ENCODE measurements at regions not wholly inside any gene's neighbourhood (a gene's known extent, or its start where the extent isn't known, plus 50 kb on each side); places are given as distances from the start of the nearest gene placed in this dataset.
"Not testable (repeated sequence)": the region's sequence is repeated elsewhere in the genome, so short reads cannot be mapped to it uniquely, and the experiment has no call there.

DNA sequence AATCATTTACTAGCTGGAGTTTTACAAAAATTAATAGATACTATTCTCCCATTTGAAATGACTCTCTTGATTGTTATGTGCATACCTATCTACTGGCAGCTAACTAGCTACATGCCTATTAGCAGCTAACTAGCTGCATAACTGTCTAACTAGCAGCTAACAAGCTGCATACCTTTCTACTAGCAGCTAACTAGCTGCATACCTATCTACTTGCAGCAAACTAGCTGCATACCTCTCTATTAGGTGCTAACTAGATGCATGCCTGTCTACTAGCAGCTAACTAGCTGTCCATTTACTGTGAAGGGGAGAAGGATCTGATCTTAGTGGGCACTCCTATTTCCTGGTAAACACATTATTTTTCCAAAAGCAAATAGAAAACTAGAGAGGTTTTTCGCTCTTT lies 439.4 kb upstream of the PFKP start:
- no peak for DNase-seq (ENCODE audit: low read depth in 2 of 2)

- no peak for DNase-seq (ENCODE audit: low read depth in 2 of 2)
Measured at GRCh38 chr10:2625094-2625493, 442.3 kb upstream of the PFKP start.

DNA sequence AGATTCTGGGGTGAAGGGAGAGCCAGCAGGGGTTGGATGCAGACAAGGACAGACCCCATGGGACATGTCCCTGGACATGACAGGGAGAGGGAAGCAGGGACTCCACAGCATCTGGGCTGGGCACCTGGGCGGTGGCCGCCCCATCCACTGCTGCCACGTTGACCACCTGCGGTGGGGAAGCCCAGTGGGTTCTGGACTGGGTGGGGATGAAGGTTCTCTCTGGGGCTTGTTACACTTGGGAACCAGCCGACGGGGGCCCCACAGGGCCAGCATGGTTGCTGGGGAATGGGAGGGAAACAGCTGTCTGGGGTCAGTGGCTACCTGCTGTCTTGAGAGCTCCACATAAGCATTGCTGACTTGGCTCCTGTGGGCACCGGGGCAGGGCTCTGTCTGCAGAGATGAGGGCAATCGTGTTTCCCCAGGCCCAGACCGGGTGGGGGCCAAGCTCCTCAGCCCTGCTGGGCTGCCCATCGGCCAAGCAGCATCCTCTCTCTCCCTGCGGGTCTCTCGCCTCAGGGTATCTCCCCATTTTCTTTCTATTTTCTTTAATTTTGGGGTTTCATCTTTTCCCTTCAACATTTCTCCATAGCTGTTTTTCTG lies 443.6 kb upstream of the PFKP start:
- no peak for DNase-seq (ENCODE audit: low read depth in 2 of 2)

DNA sequence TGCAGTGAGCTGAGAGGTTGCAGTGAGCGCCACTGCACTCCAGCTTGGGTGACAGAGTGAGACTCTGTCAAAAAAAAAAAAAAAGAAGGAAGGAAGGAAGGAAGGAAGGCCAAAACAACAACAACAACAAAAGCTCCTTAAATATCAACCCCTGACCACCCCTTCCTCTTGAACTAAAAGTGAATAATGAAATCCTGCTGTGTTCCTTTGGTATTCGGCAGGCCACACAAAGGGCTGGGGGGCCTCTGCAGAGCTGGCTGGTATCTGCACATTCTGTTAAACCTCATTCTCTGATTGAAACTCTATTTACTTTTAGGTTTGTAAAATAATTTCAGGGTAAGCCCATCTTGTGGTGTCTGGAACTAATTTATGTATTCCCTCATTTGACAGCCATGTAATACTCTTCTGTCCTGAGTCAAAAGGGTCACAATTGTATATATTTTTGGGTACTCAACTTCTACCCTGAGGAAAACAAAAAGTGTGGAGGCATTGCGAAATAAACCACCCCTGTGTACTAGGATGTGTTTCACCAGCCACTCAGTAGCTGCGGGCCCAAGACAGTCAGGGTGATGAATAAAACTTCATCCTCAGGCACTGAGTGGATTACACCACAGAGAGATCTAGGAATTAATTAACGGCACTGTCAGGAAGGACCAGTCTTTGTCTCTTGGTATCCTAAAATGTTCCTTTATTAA lies 446.4 kb upstream of the PFKP start:
- DNase-seq (ENCODE audit: low read depth in 2 of 2): no peak

DNA sequence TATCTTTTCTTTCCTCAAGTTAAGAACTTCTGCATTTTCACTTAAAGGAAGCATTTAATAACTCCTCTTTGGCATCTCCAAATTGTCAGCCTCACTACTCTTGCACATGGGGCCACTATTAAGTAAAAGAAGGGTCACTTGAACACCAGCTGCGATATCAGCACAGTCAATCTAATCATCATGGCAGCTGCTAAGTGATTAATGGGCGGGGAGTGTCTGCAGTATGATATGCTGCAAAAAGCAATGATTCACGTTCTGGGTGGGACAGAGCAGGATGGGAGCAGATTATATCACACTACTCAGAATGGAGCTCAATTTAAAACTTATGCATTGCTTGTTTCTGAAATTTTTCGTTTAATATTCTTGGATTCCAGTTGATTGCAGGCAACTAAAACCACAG lies 447.4 kb upstream of the PFKP start:
- DNase-seq (ENCODE audit: low read depth in 2 of 2): no peak

GRCh38 chr10:2619472-2619871 lies 447.9 kb upstream of the PFKP start:
- DNase-seq (ENCODE audit: low read depth in 2 of 2): no peak

- DNase-seq (ENCODE audit: low read depth in 2 of 2): no peak
Measured at GRCh38 chr10:2618690-2619089, 448.7 kb upstream of the PFKP start.

DNA sequence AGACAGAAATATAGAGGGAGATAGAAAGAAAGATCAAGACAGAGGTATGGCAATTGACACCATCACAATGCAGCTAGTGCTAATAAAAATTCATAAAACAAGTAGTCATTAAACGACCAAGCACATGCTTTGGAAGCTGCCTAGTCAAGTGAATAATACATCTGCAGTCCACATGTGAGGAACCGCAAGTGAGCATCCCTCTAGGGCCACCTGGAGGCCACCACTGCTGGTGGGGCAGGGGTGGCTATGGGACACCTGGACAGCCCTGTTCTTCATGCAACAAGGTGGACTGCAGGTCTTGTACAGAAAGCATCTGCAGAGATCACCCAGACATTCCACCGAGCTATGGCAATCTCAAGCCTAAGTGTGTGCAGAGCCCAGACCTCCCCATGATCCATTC lies 451.1 kb upstream of the PFKP start:
- no peak for DNase-seq (ENCODE audit: low read depth in 2 of 2)

- no peak for DNase-seq (ENCODE audit: low read depth in 2 of 2)
Measured at GRCh38 chr10:2611603-2612002, 455.7 kb upstream of the PFKP start.

DNA sequence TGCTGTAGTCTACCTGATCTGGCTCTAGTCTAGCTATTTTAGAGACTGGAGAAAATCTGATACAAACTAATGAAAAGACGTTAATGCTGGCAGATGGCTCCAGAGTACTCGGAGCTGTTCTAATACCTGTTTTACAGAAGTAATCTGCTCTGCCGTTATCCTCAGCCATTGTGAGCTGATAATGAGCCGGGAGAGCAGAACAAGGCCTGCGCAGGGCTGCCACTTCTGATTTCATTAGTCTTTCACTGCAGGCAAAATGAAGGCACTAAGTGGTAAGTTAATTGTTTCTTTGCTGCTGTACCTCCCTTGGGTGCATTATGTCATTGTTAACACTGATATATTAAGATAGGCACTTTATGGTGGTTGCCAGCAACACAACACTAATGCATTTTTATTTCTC lies 456.4 kb upstream of the PFKP start:
- DNase-seq (ENCODE audit: low read depth in 2 of 2): no peak

DNA sequence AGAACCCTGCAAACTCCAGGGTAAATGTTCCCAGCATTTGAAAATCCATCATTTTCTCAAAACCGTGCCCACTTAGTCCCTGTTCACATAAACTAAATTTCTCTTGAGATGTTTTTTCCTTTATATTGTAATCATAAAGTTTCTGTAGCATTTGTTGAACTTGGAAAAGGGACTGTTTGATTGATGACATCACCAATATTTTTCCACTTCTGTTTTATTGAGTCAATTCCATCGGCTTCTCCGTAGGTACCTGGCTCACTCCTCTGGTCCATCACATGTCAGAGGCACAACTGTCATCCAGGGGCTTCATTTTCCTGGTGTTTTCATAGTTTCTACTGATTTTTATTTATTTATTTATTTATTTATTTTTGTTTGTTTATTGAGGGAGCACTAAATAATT lies 462.5 kb upstream of the PFKP start:
- no peak for DNase-seq (ENCODE audit: low read depth in 2 of 2)

DNA sequence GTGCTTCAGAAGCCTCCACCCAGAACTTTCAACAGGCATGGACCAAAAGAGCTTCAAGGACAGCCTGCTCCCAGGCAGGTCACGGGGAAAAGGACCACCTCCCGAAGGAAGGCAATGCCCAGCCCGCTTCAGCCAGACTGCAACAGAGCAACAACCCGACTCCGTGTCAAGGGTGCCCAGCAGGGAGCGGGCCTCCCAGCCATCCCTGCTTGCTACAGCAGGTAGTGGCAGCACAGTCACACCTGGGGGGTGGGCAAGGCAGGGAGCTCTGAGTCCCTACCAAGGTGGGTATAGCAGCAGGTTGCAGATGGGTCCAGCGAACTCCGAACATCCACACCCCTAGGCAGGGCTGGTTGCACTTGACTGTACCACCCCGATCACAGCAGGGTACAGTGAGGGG lies 467.8 kb upstream of the PFKP start:
- no peak for DNase-seq (ENCODE audit: low read depth in 2 of 2)

DNA sequence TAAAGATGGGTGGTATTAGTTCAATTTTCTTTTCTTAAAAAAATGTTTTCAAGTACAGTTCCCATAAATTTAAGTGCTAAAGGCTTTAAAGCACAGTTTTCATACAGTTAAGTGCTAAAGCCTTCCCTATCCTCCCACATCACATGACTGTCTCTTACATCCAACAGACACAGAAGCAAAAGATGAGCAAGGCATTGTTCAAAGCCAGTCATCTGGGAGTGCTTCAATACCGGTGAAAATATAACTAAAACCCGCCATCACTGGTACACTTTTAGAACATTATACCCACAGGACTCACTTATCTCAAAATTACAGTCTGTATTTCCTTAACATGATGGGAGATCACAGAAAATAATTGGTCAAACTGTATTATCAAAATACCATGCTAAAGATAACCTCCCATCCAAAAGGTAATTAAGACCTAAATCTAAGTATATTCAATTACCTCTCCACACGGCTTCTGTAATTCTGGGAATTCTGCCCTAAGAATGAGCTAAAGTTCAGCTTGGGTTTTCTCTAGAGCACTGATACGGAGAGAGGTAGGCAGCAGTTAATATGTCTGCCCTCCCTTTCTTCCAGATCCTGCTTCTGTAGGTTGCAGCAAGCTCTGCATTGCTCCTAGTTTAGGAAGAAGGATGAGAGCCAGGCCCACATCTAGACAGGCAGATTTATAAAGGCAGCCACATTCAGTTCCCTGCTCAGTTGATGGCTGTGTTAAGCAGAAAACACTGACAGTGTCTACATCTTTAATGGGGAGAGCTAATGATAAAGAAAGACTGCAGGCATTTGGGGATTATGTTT lies 474.8 kb upstream of the PFKP start:
- DNase-seq (ENCODE audit: low read depth in 2 of 2): no peak

DNA sequence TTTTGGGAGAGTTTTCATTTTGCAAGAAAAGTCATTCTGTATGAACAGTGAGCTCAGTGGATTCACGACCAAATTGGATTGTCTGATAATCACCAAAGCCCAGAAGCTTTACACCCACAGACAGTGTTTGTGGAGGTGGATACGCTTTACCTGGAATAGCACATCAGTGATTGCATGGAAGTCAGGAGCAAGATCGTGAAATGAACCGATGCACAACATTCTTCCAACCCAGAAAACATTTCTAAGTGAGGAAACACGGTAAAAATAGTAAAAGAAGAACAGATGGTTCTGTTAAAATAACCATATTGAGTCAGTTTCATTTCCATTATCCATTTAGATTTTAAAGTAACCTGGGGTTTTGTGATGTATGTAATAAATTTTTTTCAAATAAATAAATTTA lies 478.2 kb upstream of the PFKP start:
- DNase-seq (ENCODE audit: low read depth in 2 of 2): no peak

DNA sequence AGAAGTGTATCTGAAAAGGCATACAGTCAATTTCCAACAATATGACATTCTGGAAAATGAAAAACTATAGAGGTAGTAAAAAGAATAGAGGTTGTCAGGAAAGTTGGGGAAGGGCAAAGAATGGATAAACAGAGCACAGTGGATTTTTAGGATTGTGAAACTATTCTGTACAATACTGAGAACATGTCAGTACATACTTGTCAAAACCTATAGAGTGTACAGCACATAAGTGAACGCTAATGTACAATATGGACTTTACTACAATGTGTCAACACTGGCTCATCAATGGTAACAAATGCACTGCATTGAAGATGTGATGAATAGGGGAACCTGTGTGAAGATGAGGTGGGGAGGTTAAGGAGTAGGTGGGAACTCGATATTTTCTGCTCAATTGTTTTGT lies 483.0 kb upstream of the PFKP start:
- DNase-seq (ENCODE audit: low read depth in 2 of 2): no peak

GRCh38 chr10:2576892-2577291 lies 490.5 kb upstream of the PFKP start:
- DNase-seq (ENCODE audit: low read depth in 2 of 2): no peak

- DNase-seq (ENCODE audit: low read depth in 2 of 2): no peak
Measured at GRCh38 chr10:2575460-2575859, 491.9 kb upstream of the PFKP start.

GRCh38 chr10:2572611-2573010 lies 494.7 kb upstream of the PFKP start:
- DNase-seq (ENCODE audit: low read depth in 2 of 2): no peak

GRCh38 chr10:2556883-2557282 lies 510.5 kb upstream of the PFKP start:
- no peak for DNase-seq (ENCODE audit: low read depth in 2 of 2)

GRCh38 chr10:2548071-2548470 lies 519.3 kb upstream of the PFKP start:
- no peak for DNase-seq (ENCODE audit: low read depth in 2 of 2)

DNA sequence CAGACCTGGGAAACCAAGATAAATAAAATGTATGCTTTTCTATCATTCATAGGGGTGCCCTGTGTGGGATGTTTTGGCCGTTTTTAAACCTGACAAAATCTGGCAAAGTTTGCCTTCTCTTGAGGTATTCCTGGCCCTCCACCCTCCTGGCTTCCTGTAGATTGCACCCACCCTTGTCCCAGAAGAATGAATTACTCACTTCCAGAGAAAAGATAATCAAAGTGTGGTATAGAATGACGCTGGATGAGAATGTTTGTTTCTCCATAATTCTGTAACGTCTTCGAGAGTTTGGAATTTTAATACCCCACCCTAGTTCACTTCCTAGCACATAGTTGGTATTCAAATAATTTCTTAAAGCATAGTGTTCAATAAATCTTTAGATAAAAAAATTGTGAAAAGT lies 519.7 kb upstream of the PFKP start:
- no peak for DNase-seq (ENCODE audit: low read depth in 2 of 2)

DNA sequence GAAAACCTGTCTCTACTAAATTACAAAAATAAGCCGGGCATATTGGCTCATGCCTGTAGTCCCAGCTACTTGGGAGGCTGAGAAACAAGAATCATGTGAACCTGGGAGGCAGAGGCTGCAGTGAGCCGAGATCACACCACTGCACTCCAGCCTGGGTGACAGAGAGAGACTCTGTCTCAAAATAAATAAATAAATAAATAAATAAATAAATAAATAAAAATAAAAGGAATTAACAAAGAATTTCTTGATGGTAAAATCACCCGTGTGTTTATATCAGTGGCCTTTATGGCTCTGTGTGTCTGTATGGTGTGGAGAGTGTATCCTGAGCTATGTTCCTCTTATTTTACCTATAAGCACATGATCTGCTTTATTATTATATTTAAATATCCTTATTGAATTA lies 520.5 kb upstream of the PFKP start:
- not testable (repeated sequence) for DNase-seq (ENCODE audit: low read depth in 2 of 2)

- no peak for DNase-seq (ENCODE audit: low read depth in 2 of 2)
Measured at GRCh38 chr10:2543974-2544373, 523.4 kb upstream of the PFKP start.
